ENCODE measurements at regions not wholly inside any gene's neighbourhood (a gene's known extent, or its start where the extent isn't known, plus 50 kb on each side); places are given as distances from the start of the nearest gene placed in this dataset.

- TF ChIP-seq CTCF (conservative IDR thresholded peaks at IDR 0.05) (no peak), ZFX (IDR thresholded peaks at IDR 0.05) (no peak)
Measured at GRCh38 chr6:84815896-84816735, 51.7 kb upstream of the TBX18 start.

Data from C4-2B (cell line).